Hippocampal formation (tissue), 2 donors: ENCODE measurements at regions not wholly inside any gene's neighbourhood (a gene's known extent, or its start where the extent isn't known, plus 50 kb on each side); places are given as distances from the start of the nearest gene placed in this dataset.
"Not testable (repeated sequence)": the region's sequence is repeated elsewhere in the genome, so short reads cannot be mapped to it uniquely, and the experiment has no call there.

ENCODE experiments used
- DNase-seq, 2 donors: peaks; one replicate each; lab custom pipeline; 2025; lab: John Stamatoyannopoulos, UW

DNA sequence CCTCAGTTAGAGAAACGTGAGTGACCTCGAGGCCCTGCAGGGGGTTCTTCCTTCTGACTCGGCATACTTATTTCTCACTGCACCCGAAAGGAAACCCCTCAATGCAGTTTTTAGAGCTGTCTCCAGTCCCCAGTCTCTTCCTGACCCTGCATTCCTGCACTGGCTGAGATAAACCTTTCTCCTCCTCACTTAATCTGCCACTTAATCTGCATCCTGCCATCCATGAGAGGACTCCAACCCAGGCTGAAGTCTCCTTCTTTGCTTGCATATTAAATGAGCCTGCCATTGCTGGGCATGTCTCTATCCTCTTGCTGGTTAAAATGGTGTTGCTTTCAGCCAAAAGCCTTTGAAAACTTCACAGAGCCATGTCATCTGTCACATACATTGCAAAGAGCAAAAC is 125.6 kb upstream of the GATA6 start:
- no peak for DNase-seq

DNA sequence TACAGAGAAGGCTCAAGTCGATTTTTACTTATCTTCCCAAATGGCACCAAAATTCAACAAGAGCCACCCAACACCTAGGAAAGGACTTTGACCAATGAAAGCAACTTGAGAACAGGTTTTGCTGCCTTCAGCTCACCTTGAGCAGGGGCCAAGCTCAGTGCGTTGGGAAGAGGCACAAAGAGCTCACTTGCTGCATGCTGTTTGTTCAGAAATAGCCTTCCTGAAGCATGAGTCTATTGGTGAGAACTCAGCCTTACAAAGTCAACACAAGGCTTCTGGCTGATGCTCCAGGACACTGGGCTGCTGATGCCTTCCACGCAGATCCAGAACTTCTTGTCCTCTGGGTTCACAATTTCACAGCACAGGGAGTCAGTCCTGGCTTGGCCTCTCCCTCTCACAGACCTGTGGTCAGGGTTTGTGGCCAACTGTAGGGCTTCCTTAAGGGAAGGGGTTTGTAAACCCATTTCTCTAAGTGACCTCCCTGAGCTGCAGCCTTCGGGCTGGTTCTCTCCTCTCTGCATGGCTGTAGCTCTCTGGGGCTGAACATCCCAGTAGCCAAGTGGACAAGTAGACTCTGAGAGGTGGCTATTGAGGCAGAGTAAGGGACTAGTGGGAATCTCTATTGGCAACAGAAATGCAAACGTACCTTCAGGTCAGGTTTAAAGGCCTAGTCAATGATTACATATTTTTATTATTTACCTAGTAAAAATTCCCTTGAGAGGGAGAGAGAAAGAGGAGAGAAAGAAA is 124.7 kb upstream of the GATA6 start:
- DNase-seq = no peak

DNA sequence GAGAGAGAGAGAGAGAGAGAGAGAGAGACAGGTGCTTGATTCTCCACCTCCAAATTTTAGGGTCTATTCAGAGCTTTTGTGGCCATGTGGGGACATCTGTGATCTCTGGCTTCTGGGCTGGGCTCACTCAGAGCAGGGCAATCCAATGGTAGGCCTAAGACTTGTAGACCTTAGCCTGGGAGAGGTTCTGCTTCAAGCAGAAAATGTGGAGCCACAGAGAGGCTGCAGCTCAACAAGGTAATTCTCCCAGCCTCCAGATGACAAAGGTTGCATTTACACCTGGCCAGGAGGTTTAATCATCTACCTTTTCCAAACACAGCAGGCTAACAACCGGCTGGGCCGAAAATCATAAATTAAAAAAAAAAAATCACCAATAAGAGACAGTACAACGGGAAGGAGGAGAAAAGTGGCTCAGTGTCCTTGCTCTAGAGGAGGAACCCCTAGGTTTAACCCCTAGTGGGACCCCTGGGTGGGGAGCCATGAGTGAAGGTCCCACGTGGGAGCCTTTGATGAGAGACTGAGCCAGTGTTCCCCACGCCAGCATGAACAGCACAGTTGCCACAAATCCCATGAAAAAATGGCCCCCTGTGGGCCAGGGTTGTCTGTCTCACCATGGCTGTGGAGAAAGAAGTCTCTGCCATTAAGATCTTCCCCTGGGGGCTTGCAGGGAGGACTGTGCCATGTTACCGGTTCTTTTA is 124.0 kb upstream of the GATA6 start:
- no peak for DNase-seq

DNA sequence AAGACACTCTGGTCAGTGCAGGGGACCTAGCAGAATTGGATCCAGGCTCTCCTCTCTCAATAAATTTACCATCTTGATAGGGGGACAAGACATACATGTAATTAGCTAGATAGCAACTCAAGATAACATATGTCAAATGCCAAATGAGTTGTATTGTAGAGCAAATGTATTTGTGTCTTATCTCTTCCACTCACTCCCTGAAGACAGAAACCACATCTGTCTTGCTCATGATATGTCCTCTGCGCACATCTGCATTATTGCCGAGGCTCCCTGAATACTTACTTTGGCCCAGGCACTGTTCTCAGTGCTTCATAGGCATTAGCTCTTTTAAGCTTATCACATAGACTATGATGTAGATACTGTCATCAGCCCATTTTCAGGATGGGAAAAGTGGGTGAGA is 122.9 kb upstream of the GATA6 start:
- no peak for DNase-seq

DNA sequence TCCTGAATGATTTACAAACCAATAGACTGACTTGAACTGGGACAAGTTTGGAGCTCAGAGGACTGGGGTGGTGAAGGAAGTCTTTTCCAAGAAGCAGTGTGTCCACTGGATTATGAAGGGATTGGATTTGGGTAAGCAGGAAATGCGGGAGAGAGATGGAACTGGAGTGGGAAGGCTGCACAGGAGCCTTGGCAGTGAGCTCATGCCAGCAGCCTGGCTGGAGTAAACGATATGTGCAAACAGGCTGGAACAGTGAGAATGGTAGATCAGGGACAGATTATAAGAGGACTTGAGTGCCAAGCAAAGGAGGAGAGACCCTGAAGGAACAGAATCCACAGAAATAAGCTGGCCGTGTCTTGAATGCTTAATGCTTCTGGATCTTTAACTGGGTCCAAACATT is 121.9 kb upstream of the GATA6 start:
- no peak for DNase-seq

DNA sequence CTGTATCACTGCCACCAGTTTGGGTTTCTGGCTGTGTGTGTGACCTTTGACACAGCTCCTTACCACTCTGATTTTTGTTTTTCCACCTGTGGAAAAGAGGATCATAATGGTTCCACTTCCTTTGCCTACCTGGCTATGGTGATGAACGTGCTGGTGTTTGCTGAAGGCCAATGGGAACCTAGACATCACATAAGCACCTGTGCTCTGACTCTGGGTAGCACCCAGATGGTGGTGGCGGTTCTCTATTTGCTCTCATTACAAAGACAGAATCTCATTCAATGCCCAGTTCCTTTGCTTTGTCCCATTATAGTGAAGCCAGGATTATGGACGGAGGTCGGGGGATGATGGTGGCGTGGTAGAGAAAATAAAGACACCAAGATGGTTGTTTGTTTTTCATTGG is 121.2 kb upstream of the GATA6 start:
- DNase-seq = no peak

DNA sequence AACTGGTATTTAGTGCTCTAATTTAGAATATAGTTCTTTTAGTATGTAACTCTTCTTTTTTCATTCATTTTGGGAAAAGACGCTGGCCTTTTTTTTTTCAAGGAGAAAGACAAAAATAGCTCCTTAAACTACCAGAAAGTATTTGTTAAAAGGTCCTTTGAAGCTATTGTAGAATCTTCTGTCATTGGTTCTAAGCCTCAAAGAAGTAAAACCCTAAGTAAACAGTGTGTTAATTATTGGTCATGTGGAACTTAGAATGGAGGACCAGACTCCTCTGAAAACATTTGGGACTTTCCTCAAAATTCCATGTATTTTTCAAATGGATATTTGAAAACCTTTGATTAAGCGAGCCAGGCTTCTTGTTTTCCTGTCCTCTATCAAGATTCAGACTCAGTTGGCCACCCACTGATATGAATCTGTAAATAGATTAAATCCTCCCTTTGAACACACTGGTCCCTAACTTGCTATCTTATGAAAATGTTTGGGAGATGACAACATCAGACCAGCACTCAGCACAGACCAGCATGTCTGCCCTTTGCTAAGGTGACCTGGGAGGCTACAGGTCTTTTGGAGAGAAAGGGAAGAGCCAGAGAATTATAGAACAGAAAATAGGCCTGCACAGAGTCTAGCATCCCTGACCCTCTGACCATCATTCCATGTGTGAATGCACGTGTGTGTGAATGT is 120.3 kb upstream of the GATA6 start:
- no peak for DNase-seq

DNA sequence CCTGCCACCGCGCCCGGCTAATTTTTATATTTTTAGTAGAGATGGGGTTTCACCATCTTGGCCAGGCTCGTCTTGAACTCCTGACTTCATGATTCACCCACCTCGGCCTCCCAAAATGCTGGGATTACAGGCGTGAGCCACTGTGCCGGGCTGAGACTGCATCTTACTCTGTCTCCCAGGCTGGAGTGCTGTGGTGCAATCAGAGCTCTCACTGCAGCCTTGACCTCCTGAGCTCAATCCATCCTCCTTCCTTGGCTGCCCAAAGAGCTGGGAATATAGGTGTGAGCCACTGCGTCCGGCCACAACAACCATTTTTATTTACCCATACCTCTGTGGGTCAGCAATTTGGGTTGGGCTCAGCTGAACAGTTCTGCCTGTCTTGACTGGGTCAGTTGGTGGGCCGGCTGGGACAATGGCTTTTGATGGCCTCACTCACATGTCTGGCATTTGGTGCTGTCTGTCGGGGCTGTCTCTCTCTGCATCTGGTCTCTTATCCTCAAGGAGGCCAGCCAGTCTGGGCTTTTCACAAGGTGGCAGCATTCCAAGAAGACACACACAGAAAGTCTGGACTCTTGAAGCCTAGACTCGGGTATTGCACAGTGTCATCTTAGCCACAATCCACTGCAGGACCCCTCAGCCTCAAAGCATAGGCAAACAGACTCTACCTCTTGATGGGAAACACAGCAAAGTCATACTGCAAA is 116.8 kb upstream of the GATA6 start:
- DNase-seq = no peak

DNA sequence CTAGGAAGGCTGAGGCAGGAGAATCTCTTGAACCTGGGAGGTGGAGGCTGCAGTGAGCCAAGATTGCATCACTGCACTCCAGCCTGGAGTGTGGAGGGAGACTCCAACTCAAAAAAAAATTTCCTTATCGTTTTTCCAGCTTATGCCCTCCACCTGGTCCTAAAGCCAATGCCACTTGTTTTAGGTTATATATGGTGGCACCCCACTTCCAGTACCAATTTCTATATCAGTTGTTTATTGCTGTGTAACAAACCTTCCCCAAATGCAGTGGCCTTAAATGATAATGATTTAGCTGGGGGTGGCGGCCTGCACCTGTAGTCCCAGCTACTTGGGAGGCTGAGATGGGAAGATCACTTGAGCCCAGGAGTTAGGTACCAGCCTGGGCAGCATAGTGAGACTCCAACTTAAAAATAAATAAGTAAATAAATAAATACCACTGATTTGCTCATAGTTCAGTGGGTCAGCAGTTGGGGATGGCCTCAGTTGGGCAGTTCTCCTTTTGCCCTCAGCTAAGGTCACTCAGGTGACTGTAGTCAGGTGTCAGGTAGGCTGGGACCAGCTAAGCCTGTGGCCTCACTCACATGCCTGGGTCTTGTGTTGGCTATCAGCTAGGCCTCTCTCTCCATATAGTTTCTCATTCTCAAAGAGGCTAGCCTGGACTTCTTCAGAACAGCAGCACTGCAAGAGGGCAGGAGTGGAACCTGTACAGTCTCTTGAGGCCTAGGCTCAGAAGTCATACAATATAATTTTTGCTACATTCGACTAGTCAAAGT is 113.7 kb upstream of the GATA6 start:
- DNase-seq = no peak

DNA sequence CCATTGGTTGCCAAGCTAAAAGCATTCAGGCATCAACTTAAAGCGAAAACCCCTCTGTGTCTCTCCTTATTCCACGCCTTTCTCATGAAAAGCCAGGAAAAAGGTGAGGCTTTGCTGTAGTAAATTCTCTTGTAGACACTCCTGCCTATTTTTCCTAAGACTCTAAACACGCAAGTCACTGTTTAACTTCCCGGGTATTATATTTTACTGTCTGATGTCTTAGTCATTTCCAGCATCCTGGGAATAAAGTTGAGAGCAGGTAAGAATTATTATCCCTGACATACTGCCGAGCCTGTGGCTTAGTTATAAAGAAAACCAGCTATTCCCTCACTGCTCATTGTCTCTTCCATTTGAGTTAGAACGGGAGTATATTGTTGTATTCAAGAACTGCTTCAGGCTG is 112.4 kb upstream of the GATA6 start:
- DNase-seq = no peak

DNA sequence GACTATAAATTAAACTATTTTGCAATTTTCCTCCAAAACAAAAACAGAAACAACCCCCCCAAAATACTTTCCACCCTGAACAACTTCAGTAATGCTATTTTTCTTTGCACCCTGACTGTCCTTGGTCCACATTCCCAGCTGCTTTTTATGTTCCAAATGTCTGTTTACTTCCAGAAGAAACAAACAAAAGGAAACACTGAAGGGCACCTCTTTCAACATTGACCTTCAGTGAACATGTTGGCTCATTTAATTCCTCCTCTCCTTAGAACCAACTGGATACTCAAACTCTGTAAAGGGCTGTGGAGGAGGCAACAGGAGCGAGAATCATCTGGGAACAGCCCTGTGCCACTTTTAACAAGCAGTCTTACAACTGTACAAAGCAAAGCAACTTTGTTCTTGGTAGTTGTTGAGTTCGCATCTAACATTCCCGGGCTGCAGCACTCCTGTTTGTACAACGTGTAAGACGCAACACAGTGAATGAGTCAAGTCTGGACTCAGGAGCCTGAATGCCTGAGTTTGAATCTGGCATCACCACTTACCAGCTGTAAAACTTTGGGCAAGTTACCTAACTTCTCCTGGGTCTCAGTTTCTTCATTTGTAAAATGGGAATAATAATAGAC is 111.4 kb upstream of the GATA6 start:
- DNase-seq = no peak

DNA sequence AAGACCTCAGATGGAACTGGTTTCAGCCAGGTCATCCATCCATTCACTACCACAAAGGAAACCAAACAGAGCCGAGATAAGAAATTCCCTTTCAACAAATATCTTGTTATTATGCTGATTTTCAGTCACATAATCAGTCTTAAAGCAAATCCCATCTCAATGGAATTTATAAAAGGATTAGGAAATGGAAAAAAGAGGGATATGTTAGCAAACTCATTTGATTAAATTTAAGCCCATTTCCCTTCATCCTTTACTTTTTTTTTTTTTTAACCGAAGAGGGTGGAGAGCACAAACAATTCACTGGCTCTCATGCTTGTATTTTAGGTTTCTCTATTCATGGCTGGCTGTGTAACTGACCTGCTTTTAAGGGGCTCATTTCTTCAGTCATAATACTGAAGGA is 109.0 kb upstream of the GATA6 start:
- no peak for DNase-seq

DNA sequence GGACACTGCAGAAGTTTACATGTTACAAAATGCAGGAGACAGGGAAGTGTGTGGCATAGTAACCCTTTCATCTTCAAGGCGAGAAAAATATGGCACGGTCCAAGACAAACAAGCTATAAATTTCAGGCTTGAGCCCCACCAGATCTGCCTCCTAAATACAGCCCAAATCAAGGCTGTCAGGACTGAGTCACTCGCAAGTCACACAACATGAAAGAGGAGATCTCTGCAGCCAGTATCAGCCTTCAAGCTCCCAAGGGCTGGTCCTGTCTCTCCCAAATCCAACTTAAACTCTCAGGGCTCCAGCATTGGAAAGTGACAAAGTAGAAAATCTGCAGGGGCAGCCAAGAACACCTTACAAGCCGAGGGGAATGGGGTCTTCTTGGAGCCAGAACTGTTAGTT is 106.3 kb upstream of the GATA6 start:
- no peak for DNase-seq

DNA sequence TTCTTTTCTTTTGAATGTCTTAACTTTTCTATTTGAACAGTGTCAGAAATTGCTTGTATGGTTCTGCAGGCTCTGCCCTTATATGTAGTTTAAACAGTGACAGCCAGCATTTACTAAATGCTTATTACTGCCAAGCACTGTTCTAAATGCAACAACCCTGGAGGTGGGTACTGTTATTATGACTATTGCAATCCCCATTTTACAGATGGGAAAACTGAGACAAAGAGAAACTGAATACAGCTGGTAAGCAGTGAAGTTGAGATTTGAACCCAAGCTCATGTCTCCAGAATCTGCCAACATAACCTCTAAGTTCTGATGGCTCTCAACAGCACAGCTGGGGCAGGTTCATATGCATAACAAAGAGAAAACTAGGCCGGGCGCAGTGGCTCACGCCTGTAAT is 105.7 kb upstream of the GATA6 start:
- no peak for DNase-seq

DNA sequence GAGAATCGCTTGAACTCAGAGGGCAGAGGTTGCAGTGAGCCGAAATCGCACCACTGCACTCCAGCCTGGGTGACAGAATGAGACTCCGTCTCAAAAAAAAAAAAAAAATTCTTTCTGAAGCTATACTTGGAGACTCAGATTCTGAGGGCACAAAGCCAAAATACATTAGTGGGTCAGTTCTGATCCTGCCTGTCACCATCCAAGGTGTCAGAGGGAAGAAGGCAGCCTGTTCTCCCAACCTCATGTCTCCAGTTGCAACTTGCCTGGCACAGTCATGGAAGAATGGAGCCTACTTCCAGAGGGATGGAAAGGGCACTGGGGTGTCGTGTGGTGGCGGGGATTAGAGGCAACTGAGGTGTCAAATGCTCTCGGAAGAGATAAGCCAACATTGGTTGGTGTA is 104.8 kb upstream of the GATA6 start:
- no peak for DNase-seq

DNA sequence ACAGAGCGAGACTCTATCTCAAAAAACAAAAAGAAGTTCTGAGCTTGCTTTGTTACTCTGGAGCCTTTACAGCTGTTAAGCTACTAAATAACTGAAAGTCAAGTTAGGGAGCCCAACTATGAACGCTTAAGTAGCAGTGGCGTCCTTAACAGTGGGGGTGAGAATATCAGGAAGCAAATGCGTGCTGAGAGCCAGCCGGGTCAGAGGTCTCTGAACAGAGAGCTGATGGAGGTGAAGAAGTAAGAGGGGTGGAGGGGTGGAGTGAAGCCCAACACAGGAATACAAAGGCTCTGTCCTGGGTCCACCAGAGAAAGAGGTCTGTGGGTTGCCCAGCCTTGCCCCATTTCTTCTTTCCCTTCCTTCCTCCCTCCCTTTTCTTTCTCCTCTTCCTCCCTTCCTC is 104.1 kb upstream of the GATA6 start:
- no peak for DNase-seq

DNA sequence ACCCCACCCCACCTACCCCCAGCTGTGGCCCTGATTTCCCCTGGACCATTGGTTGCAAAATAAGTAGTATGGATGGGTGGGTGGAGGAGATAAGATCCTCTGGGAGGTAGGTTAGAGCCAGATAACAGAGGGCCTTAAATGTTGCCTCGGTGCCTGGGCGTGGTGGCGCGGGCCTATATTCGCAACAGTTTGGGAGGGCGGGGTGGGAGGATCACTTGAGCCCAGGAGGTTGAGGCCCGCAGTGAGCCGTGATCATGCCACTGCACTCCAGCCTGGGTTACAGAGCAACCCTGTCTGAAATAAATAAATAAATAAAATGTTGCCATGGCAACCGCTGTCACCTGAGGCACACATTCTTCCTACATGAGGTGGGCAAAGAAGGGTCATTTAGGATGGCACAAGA is 103.3 kb upstream of the GATA6 start:
- DNase-seq = no peak

DNA sequence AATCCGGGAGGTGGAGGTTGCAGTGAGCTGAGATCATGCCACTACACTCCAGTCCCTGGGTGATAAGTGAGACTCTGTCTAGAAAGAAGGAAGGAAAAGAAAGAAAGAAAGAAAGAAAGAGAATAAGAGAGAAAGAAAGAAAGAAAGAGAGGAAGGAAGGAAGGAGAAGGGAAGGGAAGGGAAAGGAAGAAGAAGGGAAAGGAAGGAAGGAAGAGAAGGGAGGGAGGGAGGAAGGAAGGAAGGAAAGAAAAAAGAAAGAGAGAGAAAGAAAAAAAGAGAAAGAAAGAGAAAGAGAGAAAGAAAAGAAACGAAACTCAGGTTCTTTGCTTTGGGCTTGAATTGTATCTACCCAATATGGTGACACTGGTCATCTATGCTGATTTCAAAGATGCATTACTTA is 102.3 kb upstream of the GATA6 start:
- no peak for DNase-seq

DNA sequence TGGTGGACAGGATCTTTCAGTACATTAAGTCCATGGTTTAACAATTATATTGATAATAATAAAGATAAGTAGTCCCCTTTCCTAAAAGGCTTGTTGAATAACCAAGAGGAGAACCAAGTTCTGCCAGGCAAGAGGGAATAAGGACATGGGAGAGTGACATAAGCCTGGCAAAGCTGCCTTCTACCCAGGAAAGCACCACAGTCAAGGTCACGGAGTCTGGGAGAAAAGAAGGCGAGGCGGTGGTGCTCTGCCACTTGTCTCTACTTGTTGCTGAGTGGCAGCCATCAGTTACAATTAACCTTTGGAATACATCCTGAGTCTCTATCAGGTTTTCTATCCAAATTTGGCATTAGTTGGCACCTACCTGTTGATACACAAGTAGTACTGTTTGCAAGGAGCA is 101.7 kb upstream of the GATA6 start:
- no peak for DNase-seq

DNA sequence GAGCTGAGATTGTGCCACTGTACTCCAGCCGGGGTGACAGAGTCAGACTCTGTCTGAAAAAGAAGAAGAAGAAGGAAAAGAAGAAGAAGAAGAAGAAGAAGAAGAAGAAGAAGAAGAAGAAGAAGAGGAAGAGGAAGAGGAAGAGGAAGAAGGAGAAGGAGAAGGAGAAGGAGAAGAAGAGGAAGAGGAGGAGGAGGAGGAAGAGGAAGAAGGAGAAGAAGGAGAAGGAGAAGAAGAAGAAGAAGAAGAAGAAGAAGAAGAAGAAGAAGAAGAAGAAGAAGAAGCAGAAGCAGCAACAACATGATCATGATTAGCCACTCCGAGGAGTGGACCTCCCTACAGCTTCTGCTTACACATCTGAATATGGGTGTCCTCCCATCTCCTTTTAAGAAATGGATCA is 100.6 kb upstream of the GATA6 start:
- DNase-seq = not testable (repeated sequence)

DNA sequence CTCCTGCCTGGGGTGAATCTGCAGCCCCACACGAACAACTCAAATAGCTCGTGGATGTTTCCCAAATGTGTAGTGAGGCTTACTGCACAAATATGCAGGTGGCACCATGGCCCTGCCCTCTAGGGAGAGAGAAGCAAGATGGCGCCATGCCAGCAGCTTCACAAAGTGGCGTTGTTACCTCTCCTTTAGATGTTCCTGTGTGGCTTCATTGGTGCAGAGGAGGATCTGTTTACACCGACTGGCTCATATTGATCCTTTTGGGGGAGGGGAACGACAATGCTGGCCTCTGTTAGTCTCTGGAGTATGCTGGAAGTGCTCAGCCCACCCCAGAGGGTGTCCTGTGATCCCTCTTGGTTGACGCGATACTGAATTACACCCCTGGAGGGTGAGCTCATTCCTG is 99.5 kb upstream of the GATA6 start:
- no peak for DNase-seq
